Tibial nerve (tissue), 4 donors: ENCODE measurements at regions not wholly inside any gene's neighbourhood (a gene's known extent, or its start where the extent isn't known, plus 50 kb on each side); places are given as distances from the start of the nearest gene placed in this dataset.
"Not testable (repeated sequence)": the region's sequence is repeated elsewhere in the genome, so short reads cannot be mapped to it uniquely, and the experiment has no call there.

Experiments
- DNase-seq, 2 donors: peaks; one replicate each; pipeline ENCODE4 v3.0.0-alpha.2; 2019; ENCODE audit warnings: low spot score in 2 of 2
- H3K27ac ChIP-seq, 4 donors: fragments of 200-600 bp; sonication (generic) in 3 of 4; one replicate each; pipeline ENCODE4 v1.5.1; 2017 to 2019; ENCODE audit warnings: mild to moderate bottlenecking in 1 of 4
- H3K27me3 ChIP-seq, 2 donors: fragments of 200-600 bp; sonication (generic) in 1 of 2; one replicate each; pipeline versions ENCODE4 v1.5.1 to v1.6.0; 2017 to 2019
- H3K36me3 ChIP-seq, 3 donors: fragments of 200-600 bp; sonication (generic); one replicate each; pipeline ENCODE4 v1.5.1; 2018 to 2019
- H3K4me1 ChIP-seq, 4 donors: fragments of 200-600 bp; sonication (generic) in 3 of 4; one replicate each; pipeline ENCODE4 v1.5.1; 2017 to 2019
- H3K4me3 ChIP-seq, 4 donors: fragments of 200-600 bp; sonication (generic) in 3 of 4; one replicate each; pipeline ENCODE4 v1.5.1; 2017 to 2019; ENCODE audit warnings: mild to moderate bottlenecking in 1 of 4, moderate library complexity in 1 of 4
- H3K9me3 ChIP-seq, 4 donors: fragments of 200-600 bp; sonication (generic) in 3 of 4; one replicate each; pipeline ENCODE4 v1.5.1; 2017 to 2019
- CTCF ChIP-seq, 5 experiments: fragments of 200-600 bp in 3 of 5; fragments of 450-650 bp in 2 of 5; sonication (generic) in 3 of 5; IDR thresholded peaks; one replicate each; pipeline ENCODE4 v1.5.1; 2016 to 2019; ENCODE audit warnings: antibody characterized with exemption in 5 of 5, mild to moderate bottlenecking in 3 of 5, moderate library complexity in 2 of 5
- EP300 ChIP-seq, 2 donors: sonication (generic); formaldehyde crosslinking; IDR thresholded peaks; one replicate each; pipeline ENCODE4 v1.6.1; 2017; ENCODE audit warnings: antibody characterized with exemption in 2 of 2, mild to moderate bottlenecking in 1 of 2
- POLR2A ChIP-seq, 2 donors: fragments of 450-650 bp; IDR thresholded peaks; one replicate each; pipeline ENCODE4 v1.6.1; 2017; ENCODE audit warnings: antibody characterized with exemption in 2 of 2, mild to moderate bottlenecking in 2 of 2, moderate library complexity in 2 of 2
- WGBS, 2 donors: methylation state at CpG; one replicate each; pipeline ENCODE4 v1.1.5; 2018; 5-methylcytosine and 5-hydroxymethylcytosine counted together

- H3K4me1 ChIP-seq = no peaks in the 10 kb centered on the region
- H3K27ac ChIP-seq = no peak overlapping the region
- TF ChIP-seq POLR2A (IDR thresholded peaks at IDR 0.05) (no peak), CTCF (IDR thresholded peaks at IDR 0.05) (no peak), EP300 (IDR thresholded peaks at IDR 0.05) (no peak)
- no peak for DNase-seq
- no peaks in the 10 kb centered on the region for H3K27me3 ChIP-seq
- H3K36me3 ChIP-seq = no peaks in the 10 kb centered on the region
- H3K4me3 ChIP-seq = no peak overlapping the region
- peaks cover 0 to 2% (median 0%) of the 10 kb centered on the region in 4 donors for H3K9me3 ChIP-seq
Observed at GRCh38 chr4:170888660-170889059, 798.9 kb upstream of the AADAT start.

DNA sequence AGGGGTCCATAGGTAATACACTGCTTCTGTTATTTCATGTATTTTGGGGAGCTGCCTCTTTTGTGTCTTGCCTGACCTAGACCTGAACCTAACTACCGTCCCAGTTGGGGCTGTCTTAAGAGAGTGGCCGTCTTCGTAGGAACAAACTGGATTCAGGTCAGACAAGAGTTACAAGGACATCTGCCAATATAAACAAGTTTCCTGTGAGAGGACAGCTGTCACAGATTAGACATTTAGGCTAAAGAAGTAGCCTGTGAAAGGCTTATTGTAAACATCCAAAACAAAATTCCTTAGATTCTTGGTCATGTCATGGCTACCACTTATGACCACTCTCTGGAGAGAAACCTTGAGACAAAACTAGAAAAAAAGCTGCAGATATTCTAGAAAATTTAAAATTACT lies 797.6 kb upstream of the AADAT start:
- Histone ChIP-seq H3K9me3 (no peaks in the 10 kb centered on the region), H3K27ac (no peak overlapping the region), H3K4me1 (no peaks in the 10 kb centered on the region), H3K27me3 (no peaks in the 10 kb centered on the region), H3K36me3 (no peaks in the 10 kb centered on the region), H3K4me3 (no peak overlapping the region)
- TF ChIP-seq CTCF (IDR thresholded peaks at IDR 0.05) = no peak
- TF ChIP-seq POLR2A (IDR thresholded peaks at IDR 0.05) = no peak
- TF ChIP-seq EP300 (IDR thresholded peaks at IDR 0.05) = no peak
- no peak for DNase-seq
- WGBS, 2 donors = 14 to 18% methylated on average over 3 of the region's 3 CpGs

GRCh38 chr4:170884969-170885570 lies 795.3 kb upstream of the AADAT start:
- 80 to 91% methylated on average over 1 of the region's 1 CpG for WGBS, 2 donors
- no peaks in the 10 kb centered on the region for H3K27me3 ChIP-seq
- no peaks in the 10 kb centered on the region for H3K36me3 ChIP-seq
- TF ChIP-seq CTCF (IDR thresholded peaks at IDR 0.05) (no peak), POLR2A (IDR thresholded peaks at IDR 0.05) (no peak), EP300 (IDR thresholded peaks at IDR 0.05) (no peak)
- no peak for DNase-seq
- no peaks in the 10 kb centered on the region for H3K4me1 ChIP-seq
- no peak overlapping the region for H3K27ac ChIP-seq
- no peaks in the 10 kb centered on the region for H3K9me3 ChIP-seq
- no peak overlapping the region for H3K4me3 ChIP-seq

GRCh38 chr4:170881646-170882045 lies 791.9 kb upstream of the AADAT start:
- H3K36me3 ChIP-seq, H3K9me3 ChIP-seq, H3K27ac ChIP-seq, H3K27me3 ChIP-seq, H3K4me3 ChIP-seq, H3K4me1 ChIP-seq, DNase-seq: not testable (repeated sequence)

DNA sequence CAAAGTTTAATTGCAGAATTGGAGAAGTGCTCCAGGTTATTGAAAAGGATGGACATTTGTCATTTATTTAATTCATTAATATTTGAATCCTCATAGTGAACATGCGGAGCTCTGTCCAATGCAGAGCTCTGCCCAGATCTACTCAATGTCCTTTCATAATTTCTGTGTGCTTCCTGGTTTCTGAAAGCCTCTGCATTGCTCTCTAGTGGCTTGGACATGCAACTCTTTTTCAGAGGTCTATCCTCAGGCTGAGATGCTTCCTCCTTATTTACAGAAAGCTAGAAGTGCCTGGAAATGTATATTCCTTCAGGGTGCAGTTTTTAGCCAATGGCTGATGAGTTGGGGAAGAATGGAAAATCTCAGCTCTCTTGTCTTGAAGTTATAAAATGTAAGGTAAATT lies 786.1 kb upstream of the AADAT start:
- no peak for DNase-seq
- Histone ChIP-seq H3K27ac (no peak overlapping the region), H3K4me3 (no peak overlapping the region), H3K9me3 (no peaks in the 10 kb centered on the region), H3K27me3 (no peaks in the 10 kb centered on the region), H3K4me1 (no peaks in the 10 kb centered on the region), H3K36me3 (no peaks in the 10 kb centered on the region)
- TF ChIP-seq CTCF (IDR thresholded peaks at IDR 0.05) (no peak), POLR2A (IDR thresholded peaks at IDR 0.05) (no peak)
- WGBS, 2 donors = 79 to 94% methylated on average over 1 of the region's 1 CpG

GRCh38 chr4:170872794-170873193 lies 783.0 kb upstream of the AADAT start:
- Histone ChIP-seq H3K36me3 (no peaks in the 10 kb centered on the region), H3K27ac (no peak overlapping the region), H3K27me3 (no peaks in the 10 kb centered on the region), H3K4me1 (no peaks in the 10 kb centered on the region), H3K4me3 (no peak overlapping the region), H3K9me3 (no peaks in the 10 kb centered on the region)
- TF ChIP-seq POLR2A (IDR thresholded peaks at IDR 0.05) (no peak), EP300 (IDR thresholded peaks at IDR 0.05) (no peak), CTCF (IDR thresholded peaks at IDR 0.05) (no peak)
- DNase-seq = no peak
